Activated B cell treated with CpG ODN at 0.5 μM for 24 hours (primary cell): ENCODE measurements at regions not wholly inside any gene's neighbourhood (a gene's known extent, or its start where the extent isn't known, plus 50 kb on each side); places are given as distances from the start of the nearest gene placed in this dataset.

ENCODE experiments used
- ATAC-seq: fragments of 200-7000 bp; cut with Tn5 transposase; one replicate; pipeline ENCODE4 v1.10.0; 2021; ENCODE audit warnings: low read depth, mild to moderate bottlenecking, moderate library complexity
- CTCF ChIA-PET: fragments of 350-600 bp; sonication (Branson Sonifier 250); formaldehyde crosslinking; loops from one replicate; lab custom pipeline; 2021; ENCODE audit warnings: antibody characterized with exemption; lab: Charles Lee
- POLR2A ChIA-PET: fragments of 350-600 bp; sonication (Branson Sonifier 250); formaldehyde crosslinking; loops from one replicate; lab custom pipeline; 2021; ENCODE audit warnings: antibody characterized with exemption; lab: Charles Lee
- DNase-seq: peaks from one replicate; pipeline ENCODE4 v3.0.0; 2022
- H3K27ac Mint-ChIP-seq: one replicate; pipeline ENCODE4 v1.8.0; 2020; ENCODE audit warnings: mixed read lengths
- H3K27me3 Mint-ChIP-seq: one replicate; pipeline ENCODE4 v1.8.0; 2021; ENCODE audit warnings: mixed read lengths
- H3K36me3 Mint-ChIP-seq: one replicate; pipeline ENCODE4 v1.8.0; 2021; ENCODE audit warnings: low read depth, mixed read lengths
- H3K4me1 Mint-ChIP-seq: one replicate; pipeline ENCODE4 v1.8.0; 2021; ENCODE audit warnings: mixed read lengths
- H3K4me3 Mint-ChIP-seq: one replicate; pipeline ENCODE4 v1.8.0; 2020; ENCODE audit warnings: mild to moderate bottlenecking, mixed read lengths
- H3K9me3 Mint-ChIP-seq: one replicate; pipeline ENCODE4 v1.8.0; 2020; ENCODE audit warnings: mixed read lengths
- intact Hi-C: fragments of 100-400 bp; cut with micrococcal nuclease; formaldehyde crosslinking; loops from one replicate; pipeline ENCODE4 v1.15.1; 2024
- TF ChIP-seq, protein P1 (sequence below): fragments of 200-600 bp; IDR thresholded peaks from one replicate; pipeline ENCODE4 v1.8.0; 2022; ENCODE audit warnings: antibody characterized with exemption, mild to moderate bottlenecking

DNA sequence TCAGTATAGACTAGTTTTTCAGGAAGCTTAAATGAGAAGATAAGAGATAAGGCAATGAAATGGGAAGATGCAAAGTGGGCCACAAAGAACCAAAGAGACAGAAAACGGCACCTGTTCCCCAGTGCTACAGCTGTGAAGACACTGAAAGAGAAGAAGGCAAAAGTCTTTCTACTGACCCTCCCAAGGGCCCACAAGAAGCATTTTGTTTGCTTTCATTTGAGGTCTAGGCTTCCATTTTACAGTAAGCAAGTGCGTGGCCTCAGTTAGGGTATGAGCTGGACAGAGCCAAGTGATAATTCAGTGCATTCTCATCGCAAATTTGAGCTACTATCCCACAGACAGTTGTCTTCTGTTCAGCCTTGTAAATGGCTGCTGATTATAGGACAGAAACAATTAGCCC lies 53.4 kb upstream of the STK17B start:
- ATAC-seq: no peak
- TF ChIP-seq, protein P1, sequence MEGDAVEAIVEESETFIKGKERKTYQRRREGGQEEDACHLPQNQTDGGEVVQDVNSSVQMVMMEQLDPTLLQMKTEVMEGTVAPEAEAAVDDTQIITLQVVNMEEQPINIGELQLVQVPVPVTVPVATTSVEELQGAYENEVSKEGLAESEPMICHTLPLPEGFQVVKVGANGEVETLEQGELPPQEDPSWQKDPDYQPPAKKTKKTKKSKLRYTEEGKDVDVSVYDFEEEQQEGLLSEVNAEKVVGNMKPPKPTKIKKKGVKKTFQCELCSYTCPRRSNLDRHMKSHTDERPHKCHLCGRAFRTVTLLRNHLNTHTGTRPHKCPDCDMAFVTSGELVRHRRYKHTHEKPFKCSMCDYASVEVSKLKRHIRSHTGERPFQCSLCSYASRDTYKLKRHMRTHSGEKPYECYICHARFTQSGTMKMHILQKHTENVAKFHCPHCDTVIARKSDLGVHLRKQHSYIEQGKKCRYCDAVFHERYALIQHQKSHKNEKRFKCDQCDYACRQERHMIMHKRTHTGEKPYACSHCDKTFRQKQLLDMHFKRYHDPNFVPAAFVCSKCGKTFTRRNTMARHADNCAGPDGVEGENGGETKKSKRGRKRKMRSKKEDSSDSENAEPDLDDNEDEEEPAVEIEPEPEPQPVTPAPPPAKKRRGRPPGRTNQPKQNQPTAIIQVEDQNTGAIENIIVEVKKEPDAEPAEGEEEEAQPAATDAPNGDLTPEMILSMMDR: no peak
- Mint-ChIP-seq H3K27me3 (no peaks in the 10 kb centered on the region), H3K27ac (peak overlapping the region; percentile 8), H3K9me3 (no peaks in the 10 kb centered on the region), H3K4me3 (no peak overlapping the region), H3K36me3 (peaks cover 3% of the 10 kb centered on the region), H3K4me1 (peaks cover 64% of the 10 kb centered on the region)
- no peak for DNase-seq
- ChIA-PET POLR2A (interaction anchor here (0.6 to 1.8 kb wide), 5 partner anchors 9 to 54 kb away, joined by 3 to 7 read pairs (median 5); partner anchors contain the start of gene STK17B), CTCF (interaction anchor here (0.9 to 1.2 kb wide), 2 partner anchors 11 to 52 kb away, joined by 3 to 5 read pairs; no protein-coding TSS in a partner anchor)
- intact Hi-C loops: loop anchor here (1.0 kb wide), 2 partner anchors 7 to 9 kb away; no protein-coding TSS in a partner anchor

DNA sequence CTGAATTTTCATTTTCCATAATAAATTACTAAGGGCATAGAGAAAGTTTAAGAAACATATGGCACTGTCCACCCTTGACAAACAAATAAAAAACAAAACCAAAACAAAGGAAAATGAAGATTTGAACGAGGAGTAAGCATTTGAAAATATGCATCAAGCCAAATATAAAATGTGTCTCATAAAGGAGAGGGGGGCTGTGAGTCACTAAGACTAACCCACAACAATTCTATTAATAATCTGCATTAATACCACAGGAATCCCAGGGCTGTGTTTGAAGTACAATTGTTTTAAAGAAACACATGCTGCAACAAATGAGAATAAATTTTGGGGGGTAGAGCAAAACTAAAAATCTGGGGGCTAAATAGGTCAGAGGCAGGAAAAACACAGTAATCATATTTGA lies 53.8 kb upstream of the STK17B start:
- Mint-ChIP-seq H3K9me3 (no peaks in the 10 kb centered on the region), H3K36me3 (peaks cover 3% of the 10 kb centered on the region), H3K4me1 (peaks cover 61% of the 10 kb centered on the region), H3K27me3 (no peaks in the 10 kb centered on the region), H3K4me3 (no peak overlapping the region), H3K27ac (peak overlapping the region; percentile 8)
- ChIA-PET CTCF (interaction anchor here (1.2 kb wide), 1 partner anchor 52 kb away, joined by 5 read pairs; no protein-coding TSS in a partner anchor), POLR2A (interaction anchor here (0.6 to 1.8 kb wide), 4 partner anchors 9 to 54 kb away, joined by 3 to 7 read pairs (median 5); partner anchors contain the start of gene STK17B)
- DNase-seq (no peak), ATAC-seq (no peak)
- intact Hi-C loops: loop anchor here (1.0 kb wide), 2 partner anchors 8 kb away; no protein-coding TSS in a partner anchor
- TF ChIP-seq, protein P1: no peak

DNA sequence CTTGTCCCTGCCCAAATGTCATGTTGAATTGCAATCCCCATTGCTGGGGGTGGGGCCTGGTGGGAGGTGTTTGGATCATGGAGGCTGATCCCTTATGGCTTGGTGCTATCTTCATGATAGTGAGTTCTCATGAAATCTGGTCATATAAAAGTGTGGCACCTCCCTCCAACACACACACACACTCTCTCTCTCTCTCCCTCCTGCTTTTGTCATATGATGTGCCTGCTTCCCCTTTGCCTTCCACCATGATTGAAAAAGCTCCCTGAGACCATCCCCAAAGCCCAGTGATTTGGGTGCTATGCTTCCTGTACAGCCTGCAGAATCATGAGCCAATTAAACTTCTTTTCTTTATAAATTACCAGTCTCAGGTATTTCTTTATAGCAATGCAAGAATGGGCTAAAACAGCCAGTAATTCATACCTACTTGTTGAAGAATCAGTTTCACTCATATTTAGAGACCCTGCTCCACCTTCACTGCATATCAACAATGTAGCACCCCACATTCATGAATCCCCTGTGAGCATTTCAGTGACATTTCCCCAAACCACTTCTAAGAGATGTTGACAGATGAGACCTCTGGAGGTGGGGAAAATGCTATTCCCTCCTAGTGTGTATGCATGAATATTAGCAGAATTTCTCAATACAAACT lies 54.8 kb upstream of the STK17B start:
- Mint-ChIP-seq H3K4me3 (no peak overlapping the region), H3K27ac (no peak overlapping the region), H3K36me3 (peaks cover 3% of the 10 kb centered on the region), H3K9me3 (no peaks in the 10 kb centered on the region), H3K4me1 (peaks cover 58% of the 10 kb centered on the region), H3K27me3 (no peaks in the 10 kb centered on the region)
- intact Hi-C loops: no loop called here
- ChIA-PET CTCF (no interaction called here), POLR2A (interaction anchor here (0.7 to 0.9 kb wide), 2 partner anchors 21 to 50 kb away, joined by 3 read pairs; no protein-coding TSS in a partner anchor)
- no peak for ATAC-seq
- TF ChIP-seq, protein P1: no peak
- no peak for DNase-seq

DNA sequence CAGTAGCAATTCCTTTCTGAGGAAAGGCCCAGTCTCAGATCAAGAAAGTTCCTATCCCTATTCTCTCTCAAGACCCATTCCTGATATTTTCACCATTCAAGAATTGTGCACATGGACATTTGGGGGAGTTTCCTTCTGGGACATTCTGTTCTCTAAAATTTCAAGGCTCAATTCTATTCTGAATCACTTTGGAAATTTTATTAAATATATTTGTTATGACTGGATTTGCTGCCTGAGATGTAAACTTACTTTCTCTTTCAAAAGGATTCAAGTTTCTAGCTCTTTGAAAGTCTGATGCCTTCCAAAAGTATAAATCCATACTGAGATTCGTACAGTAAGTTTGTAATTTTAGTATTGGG lies 55.3 kb upstream of the STK17B start:
- POLR2A ChIA-PET: interaction anchor here (0.9 kb wide), 1 partner anchor 21 kb away, joined by 3 read pairs; no protein-coding TSS in a partner anchor
- Mint-ChIP-seq H3K9me3 (no peaks in the 10 kb centered on the region), H3K4me1 (peaks cover 63% of the 10 kb centered on the region), H3K4me3 (no peak overlapping the region), H3K36me3 (peaks cover 3% of the 10 kb centered on the region), H3K27me3 (no peaks in the 10 kb centered on the region), H3K27ac (no peak overlapping the region)
- CTCF ChIA-PET: interaction anchor here (0.9 kb wide), 1 partner anchor 49 kb away, joined by 4 read pairs; no protein-coding TSS in a partner anchor
- no peak for ATAC-seq
- DNase-seq: no peak
- TF ChIP-seq, protein P1: no peak
- intact Hi-C loops: no loop called here

DNA sequence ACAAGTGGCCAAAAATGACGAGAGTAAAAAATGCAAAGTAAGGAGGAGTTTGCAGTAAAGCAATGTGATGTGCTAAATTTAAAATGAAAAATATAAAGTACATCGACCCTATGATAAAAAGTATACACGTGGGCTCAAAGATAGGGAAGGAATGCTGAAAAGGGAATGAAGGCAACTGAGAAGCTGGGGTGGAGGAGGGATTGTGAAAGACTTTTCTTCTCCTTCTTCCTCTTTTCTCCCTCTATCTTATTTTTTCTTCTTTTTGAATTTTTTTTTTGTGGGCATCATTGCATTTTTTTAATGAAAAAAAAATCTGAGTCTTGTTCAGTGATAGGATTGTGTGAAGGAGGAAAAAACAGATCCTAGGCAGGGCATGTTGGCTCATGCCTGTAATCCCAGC lies 57.6 kb upstream of the STK17B start:
- ChIA-PET CTCF (interaction anchor here (1.1 to 2.2 kb wide), 3 partner anchors 10 to 108 kb away, joined by 3 to 7 read pairs (median 3); no protein-coding TSS in a partner anchor), POLR2A (interaction anchor here (0.8 to 2.1 kb wide), 7 partner anchors 11 to 57 kb away, joined by 3 to 12 read pairs (median 4); partner anchors contain the start of gene STK17B)

More for the DNA sequence above, 57.6 kb upstream of the STK17B start:
- H3K27me3 Mint-ChIP-seq: no peaks in the 10 kb centered on the region
- H3K4me1 Mint-ChIP-seq: peaks cover 77% of the 10 kb centered on the region
- H3K9me3 Mint-ChIP-seq: no peaks in the 10 kb centered on the region
- no peaks in the 10 kb centered on the region for H3K36me3 Mint-ChIP-seq
- ATAC-seq (no peak), DNase-seq (no peak)
- peak overlapping the region; percentile 46 for H3K27ac Mint-ChIP-seq
- TF ChIP-seq, protein P1: no peak
- H3K4me3 Mint-ChIP-seq: no peak overlapping the region
- intact Hi-C loops: no loop called here
